Uterus (tissue), 2 donors: ENCODE measurements at regions not wholly inside any gene's neighbourhood (a gene's known extent, or its start where the extent isn't known, plus 50 kb on each side); places are given as distances from the start of the nearest gene placed in this dataset.

Source experiments
- POLR2A ChIP-seq, 2 donors: fragments of 450-650 bp; IDR thresholded peaks; one replicate each; pipeline ENCODE4 v1.6.1; 2016; ENCODE audit warnings: antibody characterized with exemption in 2 of 2, mild to moderate bottlenecking in 1 of 2, moderate library complexity in 1 of 2
- TF ChIP-seq, protein P1 (sequence below), 4 experiments: fragments of 200-600 bp in 2 of 4; fragments of 450-650 bp in 2 of 4; sonication (generic) in 2 of 4; IDR thresholded peaks; one replicate each; pipeline ENCODE4 v1.5.1; 2016 to 2019; ENCODE audit warnings: antibody characterized with exemption in 4 of 4, mild to moderate bottlenecking in 2 of 4, moderate library complexity in 1 of 4

- TF ChIP-seq, protein P1, sequence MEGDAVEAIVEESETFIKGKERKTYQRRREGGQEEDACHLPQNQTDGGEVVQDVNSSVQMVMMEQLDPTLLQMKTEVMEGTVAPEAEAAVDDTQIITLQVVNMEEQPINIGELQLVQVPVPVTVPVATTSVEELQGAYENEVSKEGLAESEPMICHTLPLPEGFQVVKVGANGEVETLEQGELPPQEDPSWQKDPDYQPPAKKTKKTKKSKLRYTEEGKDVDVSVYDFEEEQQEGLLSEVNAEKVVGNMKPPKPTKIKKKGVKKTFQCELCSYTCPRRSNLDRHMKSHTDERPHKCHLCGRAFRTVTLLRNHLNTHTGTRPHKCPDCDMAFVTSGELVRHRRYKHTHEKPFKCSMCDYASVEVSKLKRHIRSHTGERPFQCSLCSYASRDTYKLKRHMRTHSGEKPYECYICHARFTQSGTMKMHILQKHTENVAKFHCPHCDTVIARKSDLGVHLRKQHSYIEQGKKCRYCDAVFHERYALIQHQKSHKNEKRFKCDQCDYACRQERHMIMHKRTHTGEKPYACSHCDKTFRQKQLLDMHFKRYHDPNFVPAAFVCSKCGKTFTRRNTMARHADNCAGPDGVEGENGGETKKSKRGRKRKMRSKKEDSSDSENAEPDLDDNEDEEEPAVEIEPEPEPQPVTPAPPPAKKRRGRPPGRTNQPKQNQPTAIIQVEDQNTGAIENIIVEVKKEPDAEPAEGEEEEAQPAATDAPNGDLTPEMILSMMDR (IDR thresholded peaks at IDR 0.05): no peak
- no peak for TF ChIP-seq POLR2A (IDR thresholded peaks at IDR 0.05)
These were observed 152.5 kb upstream of the COX7C start for GRCh38 chr5:86465052-86465838.
